K562 (cell line): ENCODE measurements at regions not wholly inside any gene's neighbourhood (a gene's known extent, or its start where the extent isn't known, plus 50 kb on each side); places are given as distances from the start of the nearest gene placed in this dataset.
"Not testable (repeated sequence)": the region's sequence is repeated elsewhere in the genome, so short reads cannot be mapped to it uniquely, and the experiment has no call there.

ENCODE experiments used
- ATAC-seq: fragments of 200-7000 bp; cut with Tn5 transposase; 3 replicates; pipeline ENCODE4 v1.9.1; 2020; ENCODE audit warnings: moderate library complexity
- BruUV-seq: library from RNA; stranded (reverse); fragments of 400-500 nt; replicated peaks from 2 replicates; lab custom pipeline; 2021; lab: Mats Ljungman, UMichigan
- CTCF ChIA-PET: fragments of 300-600 bp; formaldehyde crosslinking; extraction: SDS; loops from one replicate; lab custom pipeline; 2021; ENCODE audit warnings: low intra/inter-chr PET ratio; lab: Yijun Ruan, JAX
- POLR2A ChIA-PET: fragments of 300-600, 350-650 bp; sonication (Branson Sonifier 250); formaldehyde crosslinking; extraction: SDS; loops from one replicate; lab custom pipeline; 2021; ENCODE audit warnings: antibody characterized with exemption, inconsistent platforms; lab: Yijun Ruan, JAX
- DNase-seq, 4 experiments: peaks; one replicate each; pipeline versions ENCODE4 v3.0.0 to v3.0.0-alpha.2; 2011 to 2018; ENCODE audit warnings: low spot score in 3 of 4, mixed read lengths in 3 of 4; ENCODE audit errors: extremely low read depth in 1 of 4
- FAIRE-seq: peaks from 2 replicates; lab custom pipeline; 2011; peaks lifted over from hg19 to GRCh38; lab: Jason Lieb, UNC
- H2AFZ ChIP-seq: 2 replicates; pipeline ENCODE4 v1.6.0; 2011; ENCODE audit warnings: low read depth, low read length, control low read depth, inconsistent platforms
- H3K27ac ChIP-seq: fragments of 200-600 bp; 3 replicates; pipeline ENCODE4 v1.8.0; 2011; ENCODE audit warnings: low read depth, mild to moderate bottlenecking, control low read depth, inconsistent platforms, low read length, moderate library complexity, mixed read lengths; ENCODE audit errors: extremely low read depth
- H3K27me3 ChIP-seq, 2 experiments: fragments of 300-600 bp in 1 of 2; 2 replicates in 1 of 2; 3 replicates in 1 of 2; pipeline versions ENCODE4 v1.6.0 to v1.8.0; 2011; ENCODE audit warnings: inconsistent platforms in 2 of 2, low read length in 2 of 2, mild to moderate bottlenecking in 1 of 2, mixed read lengths in 1 of 2, moderate library complexity in 1 of 2; ENCODE audit not compliant: control insufficient read depth in 2 of 2, insufficient read depth in 2 of 2
- H3K36me3 ChIP-seq: fragments of 300-600 bp; 3 replicates; pipeline ENCODE4 v1.8.0; 2011; ENCODE audit warnings: mild to moderate bottlenecking, low read length, inconsistent platforms; ENCODE audit not compliant: control insufficient read depth, insufficient read depth
- H3K4me1 ChIP-seq, 2 experiments: fragments of 200-600 bp in 1 of 2; replicated peaks in 1 of 2; 2 replicates in 1 of 2; 3 replicates in 1 of 2; pipeline versions ENCODE4 v1.5.1 to v1.8.0; 2011; ENCODE audit warnings: inconsistent platforms in 2 of 2, low read length in 2 of 2, mild to moderate bottlenecking in 1 of 2, mixed read lengths in 1 of 2, moderate library complexity in 1 of 2; ENCODE audit not compliant: control insufficient read depth in 2 of 2, insufficient read depth in 2 of 2
- H3K4me2 ChIP-seq: 2 replicates; pipeline ENCODE4 v1.6.1; 2011; ENCODE audit warnings: low read length, control low read depth, inconsistent platforms, mixed read lengths; ENCODE audit not compliant: insufficient read depth
- H3K4me3 ChIP-seq: fragments of 200-600 bp; sonication (generic), shearing (Covaris generic); 2 replicates; pipeline ENCODE4 v1.5.1; 2016; ENCODE audit warnings: control low read depth, inconsistent platforms
- H3K79me2 ChIP-seq: fragments of 200-600 bp; 3 replicates; pipeline ENCODE4 v1.8.0; 2011; ENCODE audit warnings: low read length, inconsistent platforms; ENCODE audit not compliant: control insufficient read depth, insufficient read depth
- H3K9ac ChIP-seq, 2 experiments: 2 replicates each; pipeline versions ENCODE4 v1.6.0 to v1.6.1; 2011; ENCODE audit warnings: low read depth in 2 of 2, low read length in 2 of 2, control low read depth in 1 of 2, inconsistent platforms in 1 of 2, mild to moderate bottlenecking in 1 of 2, mixed read lengths in 1 of 2; ENCODE audit not compliant: insufficient read depth in 1 of 2
- H3K9me1 ChIP-seq: one replicate; pipeline ENCODE4 v1.6.0; 2011; ENCODE audit warnings: inconsistent platforms, mild to moderate bottlenecking, low read length, moderate library complexity; ENCODE audit not compliant: control insufficient read depth, insufficient read depth
- H3K9me3 ChIP-seq: replicated peaks from 2 replicates; pipeline ENCODE4 v1.5.1; 2011; ENCODE audit warnings: low read depth, low read length, inconsistent platforms; ENCODE audit not compliant: control insufficient read depth, insufficient read depth
- H4K20me1 ChIP-seq: replicated peaks from 2 replicates; pipeline ENCODE4 v1.6.1; 2011; ENCODE audit warnings: low read length, inconsistent platforms, mixed read lengths; ENCODE audit not compliant: control insufficient read depth, insufficient read depth
- ADNP ChIP-seq: fragments of 200-800 bp; sonication (Bioruptor generic); IDR thresholded peaks from 2 replicates; pipeline ENCODE4 v1.6.1; 2016; ENCODE audit warnings: missing genetic modification characterization, missing compliant biosample characterization
- ASH1L ChIP-seq: fragments of 450-650 bp; IDR thresholded peaks from 2 replicates; pipeline ENCODE4 v1.6.1; 2018; ENCODE audit warnings: borderline replicate concordance, mild to moderate bottlenecking, low read depth; ENCODE audit not compliant: partially characterized antibody
- C11orf30 ChIP-seq: fragments of 450-650 bp; IDR thresholded peaks from 2 replicates; pipeline ENCODE4 v1.6.1; 2016; ENCODE audit warnings: low read depth, mild to moderate bottlenecking
- KDM4B ChIP-seq, 2 experiments: fragments of 450-650 bp in 1 of 2; sonication (generic) in 1 of 2; IDR thresholded peaks; 2 replicates each; pipeline ENCODE4 v1.6.1; 2016 to 2017; ENCODE audit warnings: borderline replicate concordance in 2 of 2, antibody characterized with exemption in 1 of 2, low read depth in 1 of 2, mild to moderate bottlenecking in 1 of 2
- TCF3 ChIP-seq: sonication (generic); formaldehyde crosslinking; IDR thresholded peaks from 2 replicates; pipeline ENCODE4 v1.4.0; 2020; ENCODE audit warnings: mild to moderate bottlenecking, missing genetic modification reagents
- ZNF174 ChIP-seq: fragments of 250-450 bp; sonication (Bioruptor Pico); IDR thresholded peaks from 2 replicates; pipeline ENCODE4 v1.4.0; 2020; ENCODE audit warnings: mild to moderate bottlenecking
- ZNF707 ChIP-seq: fragments of 250-450 bp; sonication (Bioruptor Pico); conservative IDR thresholded peaks from 2 replicates; pipeline ENCODE4 v1.8.0; 2022; ENCODE audit warnings: inconsistent platforms, mild to moderate bottlenecking, moderate library complexity
- WGBS: fragments of 100-300 bp; shearing (Covaris generic); methylation state at CpG from one replicate; pipeline ENCODE4 v1.1.6; 2016; ENCODE audit warnings: low coverage, mixed read lengths; ENCODE audit not compliant: insufficient coverage; ENCODE audit errors: missing lambda C conversion rate; 5-methylcytosine and 5-hydroxymethylcytosine counted together
- in situ Hi-C: fragments of 300-500 bp; cut with MboI; formaldehyde crosslinking; loops from 4 replicates; pipeline ENCODE4 v1.15.0; 2018; ENCODE audit warnings: inconsistent platforms, mixed read lengths
- intact Hi-C: fragments of 100-400 bp; cut with micrococcal nuclease; formaldehyde crosslinking; loops from 2 replicates; pipeline ENCODE4 v1.14.2; 2022
- TF ChIP-seq, protein P1 (sequence below): fragments of 250-450 bp; sonication (Bioruptor Pico); IDR thresholded peaks from 2 replicates; pipeline ENCODE4 v1.5.1; 2021; ENCODE audit warnings: mild to moderate bottlenecking

DNA sequence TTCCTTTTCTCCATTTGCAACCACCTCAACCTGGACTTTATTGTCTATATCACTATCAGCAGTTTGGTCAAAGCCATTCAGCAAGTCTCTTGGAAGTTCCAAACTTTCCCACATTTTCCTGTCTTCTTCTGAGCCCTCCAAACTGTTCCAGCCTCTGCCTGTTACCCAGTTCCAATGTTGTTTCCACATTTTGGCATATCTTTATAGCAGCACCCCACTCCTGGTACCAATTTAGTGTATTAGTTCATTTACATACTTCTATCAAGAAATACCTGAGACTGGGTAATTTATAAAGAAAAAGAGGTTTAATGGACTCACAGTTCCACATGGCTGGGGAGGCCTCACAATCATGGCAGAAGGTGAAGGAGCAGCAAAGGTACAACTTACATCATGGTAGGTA is 90.4 kb upstream of the NETO1 start:
- CTCF ChIA-PET, in situ Hi-C loops, DNase-seq, H3K4me2 ChIP-seq, FAIRE-seq, ATAC-seq, H3K4me3 ChIP-seq, H3K9me1 ChIP-seq, H4K20me1 ChIP-seq, intact Hi-C loops, H3K9me3 ChIP-seq, H3K79me2 ChIP-seq, H3K4me1 ChIP-seq, H3K9ac ChIP-seq, H3K27ac ChIP-seq, H2AFZ ChIP-seq, BruUV-seq, H3K36me3 ChIP-seq, POLR2A ChIA-PET, H3K27me3 ChIP-seq: not testable (repeated sequence)
- peak; percentile 85 for TF ChIP-seq ZNF707

DNA sequence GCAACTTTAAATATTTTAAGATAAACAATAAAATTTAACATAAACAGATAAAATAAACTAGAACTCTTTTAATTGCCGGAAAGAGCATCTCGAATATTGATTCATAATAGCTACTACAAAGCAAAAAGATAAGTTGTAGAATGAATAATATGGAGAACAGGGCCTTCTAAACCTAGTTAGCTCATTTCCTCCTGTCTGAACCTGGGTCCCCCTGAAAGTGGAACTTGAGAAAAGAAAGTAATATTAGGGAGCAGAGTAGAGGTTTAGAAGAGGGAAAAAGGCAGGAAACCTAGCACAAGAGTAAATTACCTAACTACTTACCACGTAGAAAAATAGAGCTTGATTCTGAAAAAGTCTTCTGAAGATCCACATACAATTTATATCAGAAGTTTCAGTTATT is 80.7 kb upstream of the NETO1 start:
- Histone ChIP-seq H3K9me3 (no peaks in the 10 kb centered on the region), H3K36me3 (no peaks in the 10 kb centered on the region), H2AFZ (no peak overlapping the region), H3K4me1 (no peaks in the 10 kb centered on the region), H3K9me1 (no peaks in the 10 kb centered on the region), H4K20me1 (no peaks in the 10 kb centered on the region), H3K4me3 (no peak overlapping the region), H3K27ac (no peak overlapping the region), H3K4me2 (no peak overlapping the region), H3K27me3 (no peaks in the 10 kb centered on the region), H3K79me2 (no peaks in the 10 kb centered on the region), H3K9ac (no peak overlapping the region)
- 6% methylated on average over 3 of the region's 3 CpGs for WGBS
- ChIA-PET CTCF (no interaction called here), POLR2A (no interaction called here)
- intact Hi-C loops (no loop called here), in situ Hi-C loops (no loop called here)
- TF ChIP-seq ZNF174 (no peak), ADNP (tag) (no peak), TCF3 (CRISPR knock-in tag) (no peak), KDM4B (IDR thresholded peaks at IDR 0.05; ENCODE audit: borderline replicate concordance in 2 of 2, low read depth in 1 of 2) (no peak), ASH1L (no peak), C11orf30 (no peak)
- TF ChIP-seq, protein P1, sequence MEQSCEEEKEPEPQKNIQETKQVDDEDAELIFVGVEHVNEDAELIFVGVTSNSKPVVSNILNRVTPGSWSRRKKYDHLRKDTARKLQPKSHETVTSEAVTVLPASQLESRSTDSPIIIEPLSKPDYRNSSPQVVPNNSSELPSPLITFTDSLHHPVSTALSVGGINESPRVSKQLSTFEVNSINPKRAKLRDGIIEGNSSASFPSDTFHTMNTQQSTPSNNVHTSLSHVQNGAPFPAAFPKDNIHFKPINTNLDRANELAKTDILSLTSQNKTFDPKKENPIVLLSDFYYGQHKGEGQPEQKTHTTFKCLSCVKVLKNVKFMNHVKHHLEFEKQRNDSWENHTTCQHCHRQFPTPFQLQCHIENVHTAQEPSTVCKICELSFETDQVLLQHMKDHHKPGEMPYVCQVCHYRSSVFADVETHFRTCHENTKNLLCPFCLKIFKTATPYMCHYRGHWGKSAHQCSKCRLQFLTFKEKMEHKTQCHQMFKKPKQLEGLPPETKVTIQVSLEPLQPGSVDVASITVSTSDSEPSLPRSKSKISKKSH = no peak
- DNase-seq (no peak), ATAC-seq (no peak), FAIRE-seq (no peak)
- no TSS peak for BruUV-seq
